ENCODE measurements at regions not wholly inside any gene's neighbourhood (a gene's known extent, or its start where the extent isn't known, plus 50 kb on each side); places are given as distances from the start of the nearest gene placed in this dataset.

- TF ChIP-seq POLR2AphosphoS5 (IDR thresholded peaks at IDR 0.05; ENCODE audit: borderline replicate concordance, low read depth, low read length) (no peak), EZH2 (IDR thresholded peaks at IDR 0.05) (no peak), FOXP2 (optimal IDR thresholded peaks at IDR 0.05; ENCODE audit: control extremely low read depth, extremely low read length, insufficient read depth) (no peak)
Measured at GRCh38 chr13:83221256-83221655, 661.0 kb downstream of the SLITRK1 start.

Measured in SK-N-MC (cell line).